Skin of body (tissue), 1 donor: ENCODE measurements at regions not wholly inside any gene's neighbourhood (a gene's known extent, or its start where the extent isn't known, plus 50 kb on each side); places are given as distances from the start of the nearest gene placed in this dataset.
"Not testable (repeated sequence)": the region's sequence is repeated elsewhere in the genome, so short reads cannot be mapped to it uniquely, and the experiment has no call there.

Experiments used
- DNase-seq: peaks from one replicate; lab custom pipeline; 2025; lab: John Stamatoyannopoulos, UW

- DNase-seq: no peak
Observed at GRCh38 chr17:53765609-53766008, 57.1 kb upstream of the KIF2B start.

DNA sequence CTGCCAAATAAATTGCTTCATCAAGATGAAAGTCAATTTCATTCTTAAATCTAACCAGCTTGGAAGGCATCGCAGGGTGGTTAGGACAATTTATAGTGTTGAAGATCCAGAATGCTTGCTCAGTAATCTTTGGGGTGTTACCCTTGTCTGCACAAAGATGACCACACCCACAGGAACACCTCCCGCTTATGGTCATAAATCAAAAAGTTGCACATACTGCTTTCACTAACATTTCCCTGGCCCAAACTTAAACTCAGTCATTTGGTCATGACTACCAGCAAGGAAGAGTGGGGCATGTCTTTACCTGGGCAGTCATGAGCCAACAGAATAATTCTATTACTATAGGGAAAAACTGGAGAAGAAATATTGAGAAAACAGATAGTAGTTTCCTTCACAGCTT lies 57.6 kb upstream of the KIF2B start:
- no peak for DNase-seq

DNA sequence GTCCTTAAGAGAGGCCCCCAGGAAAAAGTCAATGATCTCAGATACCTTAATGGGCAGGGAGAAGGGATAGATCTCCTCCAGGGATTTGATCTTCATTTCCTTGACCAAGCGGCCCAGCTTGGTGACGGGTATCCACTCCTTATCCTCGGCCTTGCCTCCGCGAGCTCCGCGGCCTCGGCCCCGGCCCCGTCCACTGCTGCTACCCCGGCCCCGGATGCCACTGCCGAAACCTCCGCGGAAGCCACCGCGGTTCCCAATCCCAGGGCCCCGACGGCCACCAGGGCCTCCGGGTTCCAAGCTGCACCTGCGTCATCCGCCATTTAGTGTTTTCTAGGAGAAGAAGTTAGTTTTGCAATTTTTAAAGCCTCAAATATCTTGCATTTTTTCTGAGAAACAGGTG lies 65.2 kb upstream of the KIF2B start:
- no peak for DNase-seq

DNA sequence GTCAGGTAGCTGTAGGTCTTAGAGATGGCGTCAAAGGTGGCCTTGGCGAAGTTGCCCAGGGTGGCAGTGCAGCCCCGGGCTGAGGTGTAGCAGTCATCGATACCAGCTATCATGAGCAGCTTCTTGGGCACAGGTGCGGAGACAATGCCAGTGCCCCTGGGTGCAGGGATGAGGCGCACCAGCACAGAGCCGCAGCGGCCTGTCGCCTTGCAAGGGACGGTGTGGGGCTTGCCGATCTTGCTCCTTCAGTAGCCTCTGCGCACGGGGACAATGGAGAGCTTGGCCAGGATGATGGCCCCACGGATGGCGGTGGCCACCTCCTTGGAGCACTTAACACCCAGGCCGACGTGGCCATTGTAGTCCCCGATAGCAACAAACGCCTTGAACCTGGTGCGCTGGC lies 65.6 kb upstream of the KIF2B start:
- DNase-seq: not testable (repeated sequence)

- no peak for DNase-seq
Observed at GRCh38 chr17:53749178-53749577, 73.5 kb upstream of the KIF2B start.

DNA sequence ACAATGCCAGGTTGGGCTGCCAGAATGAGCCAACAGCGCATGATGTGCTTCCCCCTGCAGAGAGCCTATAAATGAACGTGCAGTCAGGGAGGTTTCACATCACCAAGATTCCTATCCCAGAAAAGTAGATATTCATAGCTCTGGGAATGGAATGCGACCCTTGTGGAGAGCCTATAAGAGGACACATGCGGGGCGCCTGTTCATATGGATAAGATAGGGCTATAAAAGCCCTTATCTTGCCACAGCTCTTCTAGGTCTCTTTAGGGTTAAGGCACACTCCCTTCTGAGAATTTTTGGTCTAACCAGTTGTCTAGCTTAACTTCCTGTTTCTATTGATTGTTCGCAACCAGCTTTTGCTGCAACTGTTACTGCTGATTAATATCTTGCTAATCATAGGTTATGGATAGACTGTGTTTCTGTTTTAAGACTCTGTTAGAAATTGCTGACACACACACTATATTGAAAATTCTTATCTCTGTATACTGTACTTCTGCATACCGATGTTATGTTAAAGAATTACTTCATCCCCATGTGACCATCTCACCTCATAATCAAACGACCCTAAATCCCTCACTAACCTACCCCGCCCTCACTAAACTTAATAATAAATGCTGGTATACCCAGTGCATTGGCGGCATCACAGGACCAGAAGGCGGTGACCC lies 74.4 kb upstream of the KIF2B start:
- not testable (repeated sequence) for DNase-seq

DNA sequence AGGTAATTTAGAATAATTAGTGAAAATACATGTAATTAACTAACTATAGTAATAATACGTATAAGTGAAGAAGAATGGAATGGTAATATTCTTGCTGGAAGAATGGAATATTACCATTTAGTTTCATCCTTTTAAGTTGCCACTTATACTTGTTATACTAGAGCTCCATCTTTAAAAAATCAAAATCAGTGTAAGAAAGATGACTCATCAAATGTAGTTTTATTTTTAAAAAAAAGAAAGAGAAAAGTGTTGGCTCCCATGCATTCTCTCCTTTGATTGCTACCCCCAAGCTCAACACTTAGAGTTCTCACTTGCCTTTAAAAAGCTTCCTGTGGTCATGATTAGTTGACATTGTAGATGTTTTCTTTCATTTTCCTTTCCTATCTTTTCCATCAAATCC lies 82.4 kb upstream of the KIF2B start:
- no peak for DNase-seq

GRCh38 chr17:53736516-53737240 lies 86.0 kb upstream of the KIF2B start:
- DNase-seq: no peak

DNA sequence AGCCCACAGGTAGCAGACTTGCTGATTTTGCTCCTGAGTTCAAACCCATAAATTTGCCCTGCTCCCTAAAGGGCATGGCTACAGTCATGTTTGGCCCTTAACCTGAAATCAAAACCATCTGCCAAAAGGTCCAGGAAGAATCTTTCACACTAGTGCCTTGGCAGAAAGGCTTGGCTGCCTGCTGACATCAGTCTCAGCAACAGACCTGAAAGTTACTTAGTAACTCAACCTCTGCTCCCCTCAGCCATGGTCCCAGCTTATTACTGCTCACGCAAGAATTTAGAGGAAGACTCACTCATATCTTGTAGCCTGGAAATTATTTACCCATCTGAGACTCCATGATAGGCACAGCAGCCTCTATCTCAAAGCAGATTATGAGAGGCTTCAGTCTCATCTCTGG lies 98.0 kb upstream of the KIF2B start:
- DNase-seq: no peak

- DNase-seq: no peak
Observed at GRCh38 chr17:53722407-53722806, 100.3 kb upstream of the KIF2B start.

DNA sequence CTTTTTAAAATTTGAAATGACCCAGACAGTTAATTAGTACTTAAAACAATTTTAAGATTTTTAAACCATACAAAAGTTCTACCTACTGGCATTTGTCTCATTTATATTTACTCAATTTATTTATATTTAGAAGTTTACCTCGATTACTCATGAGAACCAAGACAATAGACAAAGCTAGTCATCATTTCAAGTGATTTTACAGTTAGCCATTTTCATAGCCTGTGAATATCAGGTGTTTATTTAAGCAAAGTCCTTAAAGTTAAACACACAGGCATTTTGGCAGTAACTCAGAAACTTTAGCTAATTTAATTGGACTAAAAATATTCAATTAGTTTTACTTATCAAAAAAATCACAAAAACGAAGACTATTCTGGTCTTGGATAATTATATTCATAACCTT lies 101.6 kb upstream of the KIF2B start:
- no peak for DNase-seq

DNA sequence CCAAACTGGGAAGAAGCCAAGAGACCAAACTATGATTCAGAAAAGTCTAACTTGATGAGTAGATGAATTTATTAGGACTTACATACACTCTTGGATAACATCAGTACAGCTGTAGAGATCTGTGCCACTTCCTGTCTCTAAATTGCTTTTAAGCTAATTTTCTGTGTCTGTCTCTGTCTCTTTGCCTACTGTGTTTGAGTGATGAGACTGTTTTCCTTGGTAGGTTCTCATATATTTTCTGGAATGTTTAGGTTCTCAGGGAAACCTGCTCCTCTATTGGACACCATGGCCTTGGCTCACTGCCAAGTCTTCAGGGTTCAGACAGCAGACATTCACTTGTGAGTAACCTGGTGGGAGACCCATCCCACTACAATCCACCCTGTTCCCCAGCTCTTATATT lies 103.5 kb upstream of the KIF2B start:
- no peak for DNase-seq

- DNase-seq: no peak
Observed at GRCh38 chr17:53707566-53707965, 115.2 kb upstream of the KIF2B start.

DNA sequence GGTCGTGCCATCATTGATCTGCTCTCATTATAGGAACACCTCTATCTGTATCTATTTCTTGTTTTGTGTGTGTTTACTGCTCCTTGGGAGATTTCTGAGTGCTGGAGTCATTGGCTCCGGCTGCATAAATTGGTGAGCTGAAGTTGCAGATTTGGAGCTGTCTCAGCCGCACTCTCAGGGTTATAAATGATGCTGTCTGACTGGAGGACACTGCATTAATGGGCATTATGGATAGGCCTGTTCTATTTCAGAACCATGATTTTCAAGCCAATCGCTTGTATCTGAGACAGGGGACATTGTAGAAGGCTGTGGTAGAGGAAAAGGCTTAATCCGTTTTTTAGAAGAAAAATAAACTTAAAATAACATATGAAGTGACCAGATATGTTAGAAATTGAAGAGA lies 126.4 kb upstream of the KIF2B start:
- no peak for DNase-seq

- DNase-seq: no peak
Observed at GRCh38 chr17:53687324-53687723, 135.4 kb upstream of the KIF2B start.

- no peak for DNase-seq
Observed at GRCh38 chr17:53680745-53681144, 142.0 kb upstream of the KIF2B start.

DNA sequence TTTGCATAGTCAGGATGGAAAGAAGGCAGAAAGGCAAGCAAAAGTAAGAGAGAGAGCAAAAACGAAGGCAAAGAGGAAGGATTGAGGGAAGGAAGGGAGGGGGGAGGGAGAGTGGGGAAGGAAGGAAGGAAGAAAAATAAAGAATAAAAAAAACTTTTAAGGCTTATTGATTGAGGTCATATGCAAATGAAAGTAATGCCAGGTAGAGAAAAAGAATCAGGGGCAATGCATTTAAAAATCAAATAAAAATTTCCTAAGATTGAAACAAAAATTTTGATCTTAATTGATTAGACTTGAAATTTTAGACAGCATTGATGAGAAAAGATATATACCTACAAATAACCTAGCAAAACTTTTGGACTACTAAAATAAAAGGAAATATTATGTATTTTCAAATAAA lies 153.9 kb upstream of the KIF2B start:
- DNase-seq: no peak

DNA sequence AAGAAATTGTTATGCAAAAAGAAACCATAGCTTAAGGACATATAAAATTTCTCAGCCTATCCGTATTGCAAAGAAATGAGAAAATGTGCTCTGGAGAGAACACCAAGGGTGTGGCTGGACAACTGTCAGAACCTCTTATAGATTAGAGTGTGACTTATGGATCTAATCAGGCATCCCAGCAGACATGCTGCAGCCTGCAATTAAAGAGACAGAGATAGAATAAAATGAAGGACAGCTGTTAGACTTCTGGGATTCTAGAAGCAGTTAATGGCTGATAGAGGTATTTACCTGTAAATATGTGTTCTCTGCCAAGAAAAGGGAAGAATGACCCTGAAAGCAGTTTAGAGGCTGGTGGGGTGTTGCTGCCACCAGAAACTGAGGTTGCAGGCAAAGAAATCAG lies 160.1 kb upstream of the KIF2B start:
- no peak for DNase-seq

DNA sequence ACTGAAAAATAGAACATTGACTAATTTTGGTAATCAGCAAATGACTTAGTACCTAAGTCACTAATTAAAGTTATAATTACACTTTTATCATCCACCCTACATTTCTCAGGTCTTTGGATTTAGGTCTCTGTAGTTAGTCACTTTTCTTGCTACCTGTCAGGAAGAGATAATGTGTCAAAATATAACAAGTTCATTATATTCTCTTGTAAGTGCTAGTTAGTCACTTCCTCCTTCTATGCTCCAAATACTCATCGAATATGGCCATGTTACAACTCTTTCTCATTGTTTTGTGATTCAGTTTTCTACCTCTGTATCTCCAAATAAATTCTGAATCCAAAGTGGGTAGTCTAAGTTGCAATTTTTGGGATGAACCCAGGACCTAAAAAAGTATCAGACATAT lies 163.5 kb upstream of the KIF2B start:
- DNase-seq: no peak

DNA sequence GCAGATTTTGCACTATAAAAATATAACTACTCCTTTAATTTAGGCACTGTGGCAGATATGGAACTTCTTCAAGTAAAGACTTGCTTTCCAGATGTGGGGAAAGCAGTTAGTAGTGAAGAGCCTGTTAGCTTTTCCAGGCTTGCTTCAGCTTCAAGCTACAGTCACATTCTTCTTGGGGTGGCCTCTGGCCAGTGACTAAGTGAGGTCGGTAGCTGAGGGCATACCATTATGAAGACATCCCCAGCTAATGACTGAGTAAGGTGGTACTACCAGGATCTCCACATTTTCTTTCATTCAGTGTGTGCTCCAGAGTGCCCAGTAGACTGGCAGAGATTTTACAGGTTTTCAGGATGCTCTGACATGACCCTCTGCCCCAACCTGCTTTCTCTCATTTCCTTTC lies 167.1 kb upstream of the KIF2B start:
- no peak for DNase-seq

- no peak for DNase-seq
Observed at GRCh38 chr17:53649201-53649600, 173.5 kb upstream of the KIF2B start.

GRCh38 chr17:53646835-53647234 lies 175.9 kb upstream of the KIF2B start:
- no peak for DNase-seq

DNA sequence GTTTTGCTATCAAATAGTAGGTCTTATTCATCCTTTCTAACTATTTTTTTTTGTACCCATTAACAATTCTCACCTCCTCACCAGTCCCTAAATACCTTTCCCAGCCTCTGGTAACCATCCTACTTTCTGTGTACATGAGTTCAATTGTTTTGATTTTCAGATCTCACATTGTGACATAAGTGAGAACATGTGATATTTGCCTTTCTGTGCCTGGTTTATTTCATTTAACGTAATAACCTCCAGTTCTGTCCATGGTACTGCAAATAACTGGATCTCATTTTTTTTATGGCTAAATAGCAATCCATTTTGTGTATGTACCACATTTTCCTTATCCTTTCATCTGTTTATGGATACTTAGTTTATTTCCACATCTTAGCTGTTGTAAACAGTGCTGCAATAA lies 181.9 kb upstream of the KIF2B start:
- no peak for DNase-seq

DNA sequence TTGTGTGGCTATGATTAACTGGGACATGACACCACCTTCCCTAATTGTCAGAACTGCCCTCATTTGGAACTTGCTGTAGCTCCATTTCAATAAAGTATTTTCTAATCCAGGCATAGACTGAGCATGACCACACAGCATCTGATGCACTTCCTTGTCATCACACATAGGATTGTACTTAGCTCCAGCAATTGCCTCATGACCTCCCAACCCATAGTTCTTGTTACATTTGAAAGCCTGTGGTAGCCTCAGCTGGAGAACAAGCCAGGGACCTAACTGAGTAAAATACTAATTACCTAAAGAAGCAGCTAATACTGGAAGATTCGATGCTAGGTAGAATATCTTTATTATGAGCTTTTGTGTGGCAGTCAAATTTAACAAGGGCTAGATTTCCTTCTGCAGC lies 187.3 kb upstream of the KIF2B start:
- no peak for DNase-seq
